ENCODE measurements at regions not wholly inside any gene's neighbourhood (a gene's known extent, or its start where the extent isn't known, plus 50 kb on each side); places are given as distances from the start of the nearest gene placed in this dataset.

DNA sequence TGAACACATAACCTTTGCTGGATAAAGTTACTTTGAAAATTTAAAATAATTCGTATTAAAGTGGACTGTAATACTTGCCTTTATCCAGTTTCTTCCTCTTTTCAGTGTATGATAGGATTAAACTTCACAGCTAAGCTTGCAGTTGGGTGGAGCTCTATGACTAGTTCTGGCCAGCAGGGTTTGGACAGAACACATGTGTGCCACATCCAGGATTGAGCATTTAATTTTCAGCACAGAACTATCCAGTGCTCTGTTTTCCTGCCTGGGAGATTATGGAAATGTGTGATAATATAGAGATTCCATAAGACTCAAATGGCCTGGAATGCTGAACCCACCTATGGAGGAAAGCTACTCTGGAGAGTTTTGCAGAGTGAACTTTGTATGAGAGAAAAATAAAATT, 200.2 kb downstream of the OSR1 start:
- in situ Hi-C loops (cut with MboI; ENCODE audit: low pct_unique_long_range_greater_than_20kb, low sequenced_read_pairs), result no loop called here
- no peak for DNase-seq

GRCh38 chr2:19156646-19157045, 201.8 kb downstream of the OSR1 start:
- in situ Hi-C loops (cut with MboI; ENCODE audit: low pct_unique_long_range_greater_than_20kb, low sequenced_read_pairs), result no loop called here
- DNase-seq, result no peak

DNA sequence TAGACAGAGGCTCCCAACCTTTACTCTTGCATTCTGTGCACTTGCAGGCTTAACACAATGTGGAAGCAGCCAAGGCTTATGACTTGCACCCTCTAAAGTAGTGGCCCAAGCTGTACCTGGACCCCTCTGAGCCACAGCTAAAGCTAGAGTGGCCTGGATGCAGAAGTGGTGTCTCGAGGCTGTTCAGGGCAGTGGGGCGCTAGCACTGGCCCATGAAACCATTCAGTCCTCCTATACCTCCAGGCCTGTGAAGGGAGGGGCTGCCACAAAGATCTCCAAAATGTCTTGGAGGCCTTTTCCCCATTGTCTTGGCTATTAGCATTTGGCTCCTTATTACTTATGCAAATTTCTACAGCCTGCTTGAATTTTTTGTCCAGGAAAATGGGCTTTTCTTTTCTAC, 207.7 kb downstream of the OSR1 start:
- DNase-seq, result no peak
- in situ Hi-C loops (cut with MboI; ENCODE audit: low pct_unique_long_range_greater_than_20kb, low sequenced_read_pairs), result no loop called here

- in situ Hi-C loops (cut with MboI; ENCODE audit: low pct_unique_long_range_greater_than_20kb, low sequenced_read_pairs), result no loop called here
- no peak for DNase-seq
Observed at GRCh38 chr2:19146867-19147266, 211.6 kb downstream of the OSR1 start.

GRCh38 chr2:19141234-19142004, 217.0 kb downstream of the OSR1 start:
- no peak for DNase-seq
- in situ Hi-C loops (cut with MboI; ENCODE audit: low pct_unique_long_range_greater_than_20kb, low sequenced_read_pairs), result no loop called here

GRCh38 chr2:19140463-19141208, 217.8 kb downstream of the OSR1 start:
- no peak for DNase-seq
- in situ Hi-C loops (cut with MboI; ENCODE audit: low pct_unique_long_range_greater_than_20kb, low sequenced_read_pairs), result no loop called here

GRCh38 chr2:19139386-19139785, 219.0 kb downstream of the OSR1 start:
- no peak for DNase-seq
- in situ Hi-C loops (cut with MboI; ENCODE audit: low pct_unique_long_range_greater_than_20kb, low sequenced_read_pairs), result no loop called here

DNA sequence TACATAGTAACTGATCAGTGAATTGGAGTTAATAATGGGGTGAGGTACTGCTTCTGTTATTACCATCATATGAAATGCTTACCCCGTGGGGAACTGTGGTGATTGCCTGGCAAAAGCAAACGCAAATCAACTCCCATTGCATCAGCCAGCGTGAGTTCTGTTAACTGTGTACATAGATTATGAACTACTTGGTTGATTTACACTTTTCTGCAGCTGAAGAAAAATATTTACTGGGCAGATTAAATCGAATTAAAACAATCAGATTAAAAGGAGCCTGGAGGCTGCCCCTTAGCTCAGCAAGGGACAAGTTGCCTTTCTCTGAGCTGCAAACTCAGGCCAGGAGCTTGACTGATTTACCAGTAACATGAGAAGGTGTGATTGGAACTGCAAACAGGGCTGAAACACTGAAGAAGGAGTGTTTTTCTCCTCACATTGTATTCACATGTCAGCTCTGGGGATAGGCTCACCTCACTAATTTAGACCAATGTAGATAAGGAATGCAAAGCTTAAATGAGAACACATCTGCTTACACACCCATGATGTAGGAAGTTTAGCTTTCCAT, 220.1 kb downstream of the OSR1 start:
- in situ Hi-C loops (cut with MboI; ENCODE audit: low pct_unique_long_range_greater_than_20kb, low sequenced_read_pairs), result no loop called here
- no peak for DNase-seq

GRCh38 chr2:19137433-19137832, 221.0 kb downstream of the OSR1 start:
- in situ Hi-C loops (cut with MboI; ENCODE audit: low pct_unique_long_range_greater_than_20kb, low sequenced_read_pairs), result no loop called here

DNA sequence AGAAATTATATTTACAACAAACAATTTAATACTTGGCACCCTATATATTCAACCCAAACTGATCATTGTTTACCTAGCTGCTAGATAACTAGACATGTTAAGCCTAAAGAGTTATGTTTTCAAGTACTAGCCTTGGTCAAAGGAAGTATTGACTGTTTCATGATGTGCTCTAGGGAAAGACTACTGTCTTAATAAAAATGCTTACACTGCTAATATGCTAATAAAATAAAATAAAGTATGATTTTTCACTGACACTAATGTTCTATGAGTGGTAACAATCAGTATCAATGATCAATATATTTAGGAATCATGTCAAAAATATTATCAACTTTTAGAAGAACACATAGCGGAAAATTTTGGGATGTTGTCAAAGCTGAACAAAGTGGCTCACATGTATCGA, 225.5 kb downstream of the OSR1 start:
- in situ Hi-C loops (cut with MboI; ENCODE audit: low pct_unique_long_range_greater_than_20kb, low sequenced_read_pairs), result no loop called here

More at GRCh38 chr2:19137433-19137832, 221.0 kb downstream of the OSR1 start:
- no peak for DNase-seq

GRCh38 chr2:19131871-19132270, 226.6 kb downstream of the OSR1 start:
- in situ Hi-C loops (cut with MboI; ENCODE audit: low pct_unique_long_range_greater_than_20kb, low sequenced_read_pairs), result no loop called here
- DNase-seq, result no peak

More for the DNA sequence above, 225.5 kb downstream of the OSR1 start:
- DNase-seq, result no peak

GRCh38 chr2:19128148-19128547, 230.3 kb downstream of the OSR1 start:
- DNase-seq, result no peak
- in situ Hi-C loops (cut with MboI; ENCODE audit: low pct_unique_long_range_greater_than_20kb, low sequenced_read_pairs), result no loop called here

GRCh38 chr2:19127616-19128015, 230.8 kb downstream of the OSR1 start:
- in situ Hi-C loops (cut with MboI; ENCODE audit: low pct_unique_long_range_greater_than_20kb, low sequenced_read_pairs), result no loop called here
- no peak for DNase-seq

GRCh38 chr2:19125901-19126680, 232.3 kb downstream of the OSR1 start:
- in situ Hi-C loops (cut with MboI; ENCODE audit: low pct_unique_long_range_greater_than_20kb, low sequenced_read_pairs), result no loop called here
- no peak for DNase-seq

DNA sequence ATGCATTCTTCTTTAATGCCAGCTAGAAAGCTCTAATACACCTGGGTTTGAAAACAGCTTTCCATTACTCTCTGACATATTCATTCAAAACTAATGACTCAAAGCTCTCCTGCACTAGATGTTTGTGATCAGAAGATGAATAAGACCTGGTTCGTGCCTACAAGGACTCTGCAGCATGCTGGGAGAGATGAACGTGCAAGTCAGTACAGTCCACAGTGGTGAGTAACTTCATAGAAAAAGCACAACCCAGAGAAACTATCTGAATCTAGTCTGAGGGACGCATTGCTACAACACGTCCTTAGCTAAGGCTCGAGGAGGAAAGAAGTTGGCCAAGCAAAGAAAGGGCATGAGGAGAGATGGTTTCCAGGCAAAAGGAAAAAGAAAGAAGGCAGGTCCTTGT, 234.3 kb downstream of the OSR1 start:
- in situ Hi-C loops (cut with MboI; ENCODE audit: low pct_unique_long_range_greater_than_20kb, low sequenced_read_pairs), result no loop called here
- DNase-seq, result no peak

DNA sequence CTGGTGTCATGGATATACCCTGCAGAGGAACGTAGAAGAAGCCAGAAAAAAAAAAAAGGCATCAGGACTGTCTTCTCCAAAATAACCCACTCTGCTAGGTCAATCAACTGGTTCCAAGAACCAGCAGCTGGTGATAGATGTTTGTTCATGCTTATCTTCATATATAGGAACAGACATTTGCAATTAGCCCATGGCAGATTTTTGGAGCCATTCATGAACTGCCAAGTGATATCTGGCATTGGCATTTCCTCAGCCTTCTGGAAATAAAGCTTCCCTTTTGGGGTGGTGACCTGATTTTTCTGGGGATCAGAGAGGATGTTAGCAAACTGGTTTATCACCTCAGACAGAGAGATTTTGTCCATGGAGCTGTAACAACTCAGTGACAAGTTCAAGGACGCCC, 234.9 kb downstream of the OSR1 start:
- in situ Hi-C loops (cut with MboI; ENCODE audit: low pct_unique_long_range_greater_than_20kb, low sequenced_read_pairs), result no loop called here
- no peak for DNase-seq

GRCh38 chr2:19122220-19122619, 236.2 kb downstream of the OSR1 start:
- no peak for DNase-seq
- in situ Hi-C loops (cut with MboI; ENCODE audit: low pct_unique_long_range_greater_than_20kb, low sequenced_read_pairs), result no loop called here

GRCh38 chr2:19120941-19121750, 237.3 kb downstream of the OSR1 start:
- no peak for DNase-seq
- in situ Hi-C loops (cut with MboI; ENCODE audit: low pct_unique_long_range_greater_than_20kb, low sequenced_read_pairs), result no loop called here

DNA sequence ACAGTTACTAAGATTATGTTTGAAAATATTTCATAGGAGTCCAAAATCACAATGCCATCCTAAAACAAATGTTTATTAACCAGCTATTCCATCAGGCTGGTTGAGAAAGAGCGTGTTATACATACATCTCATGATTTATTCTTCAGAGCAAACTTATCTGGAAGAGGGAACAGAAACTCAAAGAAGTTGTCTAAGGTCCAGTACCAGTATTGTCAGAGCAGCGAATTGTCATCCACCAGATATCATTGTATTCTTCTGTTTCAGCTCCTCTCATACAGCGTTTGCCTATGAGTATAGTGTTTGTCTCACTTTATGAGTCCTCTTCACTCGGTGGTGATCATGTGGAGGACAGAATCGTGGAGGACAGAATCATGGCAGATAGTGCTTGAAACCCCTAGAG, 238.2 kb downstream of the OSR1 start:
- in situ Hi-C loops (cut with MboI; ENCODE audit: low pct_unique_long_range_greater_than_20kb, low sequenced_read_pairs), result no loop called here
- no peak for DNase-seq

Measured in KBM-7 (cell line).